Gastrocnemius medialis (tissue), 4 donors: ENCODE measurements at regions not wholly inside any gene's neighbourhood (a gene's known extent, or its start where the extent isn't known, plus 50 kb on each side); places are given as distances from the start of the nearest gene placed in this dataset.

Experiments used
- ATAC-seq, 2 donors: fragments of 150-250 bp; one replicate each; pipeline ENCODE4 v1.9.1; 2016
- DNase-seq, 2 donors: peaks; one replicate each; pipeline ENCODE4 v3.0.0-alpha.2; 2019
- H3K27ac ChIP-seq, 4 donors: fragments of 200-600 bp; sonication (generic); 1 replicate in 1 of 4; 2 replicates in 3 of 4; pipeline ENCODE4 v1.5.1; 2016 to 2018; ENCODE audit warnings: mild to moderate bottlenecking in 2 of 4, moderate library complexity in 1 of 4
- H3K27me3 ChIP-seq, 3 donors: fragments of 200-600 bp; sonication (generic) in 2 of 3; 1 replicate in 1 of 3; 2 replicates in 2 of 3; pipeline versions ENCODE4 v1.5.1 to v1.6.0; 2016 to 2019; ENCODE audit warnings: mild to moderate bottlenecking in 1 of 3, moderate library complexity in 1 of 3
- H3K36me3 ChIP-seq, 2 donors: fragments of 200-600 bp; sonication (generic) in 1 of 2; one replicate each; pipeline ENCODE4 v1.5.1; 2017 to 2018
- H3K4me1 ChIP-seq, 2 donors: fragments of 200-600 bp; sonication (generic) in 1 of 2; one replicate each; pipeline ENCODE4 v1.5.1; 2016 to 2017; ENCODE audit warnings: mild to moderate bottlenecking in 2 of 2
- H3K4me3 ChIP-seq, 4 donors: fragments of 200-600 bp; sonication (generic) in 3 of 4; 1 replicate in 1 of 4; 2 replicates in 3 of 4; pipeline ENCODE4 v1.5.1; 2016 to 2019; ENCODE audit warnings: mild to moderate bottlenecking in 2 of 4
- H3K9me3 ChIP-seq, 3 donors: fragments of 200-600 bp; sonication (generic) in 2 of 3; 1 replicate in 1 of 3; 2 replicates in 2 of 3; pipeline ENCODE4 v1.5.1; 2016 to 2019
- POLR2A ChIP-seq, 2 donors: fragments of 450-650 bp; IDR thresholded peaks; one replicate each; pipeline ENCODE4 v1.6.1; 2017; ENCODE audit warnings: antibody characterized with exemption in 2 of 2, mild to moderate bottlenecking in 2 of 2, moderate library complexity in 2 of 2
- in situ Hi-C, 4 donors: fragments of 200-750 bp; cut with MboI; loops; one replicate each; pipeline versions ENCODE4 v1.15.0 to v1.8.0; 2017; ENCODE audit warnings: low sequenced_read_pairs in 4 of 4
- intact Hi-C: fragments of 100-400 bp; cut with DNase I; formaldehyde crosslinking; loops from one replicate; pipeline ENCODE4 v1.15.1; 2023; ENCODE audit warnings: low total_unique reads
- TF ChIP-seq, protein P1 (sequence below), 5 experiments: fragments of 450-650 bp in 3 of 5; fragments of 200-600 bp in 2 of 5; sonication (generic) in 2 of 5; IDR thresholded peaks in 4 of 5; conservative IDR thresholded peaks in 1 of 5; 1 replicate in 4 of 5; 2 replicates in 1 of 5; pipeline ENCODE4 v1.5.1; 2016 to 2019; ENCODE audit warnings: antibody characterized with exemption in 5 of 5, mild to moderate bottlenecking in 3 of 5, moderate library complexity in 3 of 5

DNA sequence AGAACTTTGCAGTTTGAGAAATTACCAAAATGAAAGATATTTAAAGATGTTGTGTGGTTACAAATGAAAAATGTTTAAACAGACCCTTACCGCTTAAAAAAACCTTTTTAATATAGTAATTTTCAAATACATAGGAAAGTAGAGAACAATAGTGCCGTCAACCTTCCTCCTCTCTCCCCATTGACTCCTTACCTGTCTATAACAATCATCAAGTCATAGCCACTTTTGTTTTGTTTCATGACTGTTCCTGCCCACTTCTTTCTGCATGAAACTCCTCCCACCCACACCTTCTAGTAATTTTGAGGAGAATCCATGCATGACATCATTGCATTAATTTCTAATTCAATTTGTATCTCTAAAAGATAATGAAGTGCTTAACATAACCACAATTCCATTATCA lies 76.5 kb upstream of the ATP8A1 start:
- Histone ChIP-seq H3K4me3 (no peak overlapping the region), H3K27me3 (no peaks in the 10 kb centered on the region), H3K36me3 (no peaks in the 10 kb centered on the region), H3K27ac (no peak overlapping the region), H3K4me1 (no peaks in the 10 kb centered on the region), H3K9me3 (no peaks in the 10 kb centered on the region)
- in situ Hi-C loops (no loop called here), intact Hi-C loops (no loop called here)
- TF ChIP-seq, protein P1, sequence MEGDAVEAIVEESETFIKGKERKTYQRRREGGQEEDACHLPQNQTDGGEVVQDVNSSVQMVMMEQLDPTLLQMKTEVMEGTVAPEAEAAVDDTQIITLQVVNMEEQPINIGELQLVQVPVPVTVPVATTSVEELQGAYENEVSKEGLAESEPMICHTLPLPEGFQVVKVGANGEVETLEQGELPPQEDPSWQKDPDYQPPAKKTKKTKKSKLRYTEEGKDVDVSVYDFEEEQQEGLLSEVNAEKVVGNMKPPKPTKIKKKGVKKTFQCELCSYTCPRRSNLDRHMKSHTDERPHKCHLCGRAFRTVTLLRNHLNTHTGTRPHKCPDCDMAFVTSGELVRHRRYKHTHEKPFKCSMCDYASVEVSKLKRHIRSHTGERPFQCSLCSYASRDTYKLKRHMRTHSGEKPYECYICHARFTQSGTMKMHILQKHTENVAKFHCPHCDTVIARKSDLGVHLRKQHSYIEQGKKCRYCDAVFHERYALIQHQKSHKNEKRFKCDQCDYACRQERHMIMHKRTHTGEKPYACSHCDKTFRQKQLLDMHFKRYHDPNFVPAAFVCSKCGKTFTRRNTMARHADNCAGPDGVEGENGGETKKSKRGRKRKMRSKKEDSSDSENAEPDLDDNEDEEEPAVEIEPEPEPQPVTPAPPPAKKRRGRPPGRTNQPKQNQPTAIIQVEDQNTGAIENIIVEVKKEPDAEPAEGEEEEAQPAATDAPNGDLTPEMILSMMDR (IDR thresholded peaks at IDR 0.05 in 4 of 5, conservative IDR thresholded peaks at IDR 0.05 in 1 of 5) = no peak
- no peak for TF ChIP-seq POLR2A (IDR thresholded peaks at IDR 0.05)
- DNase-seq (no peak), ATAC-seq (no peak)

DNA sequence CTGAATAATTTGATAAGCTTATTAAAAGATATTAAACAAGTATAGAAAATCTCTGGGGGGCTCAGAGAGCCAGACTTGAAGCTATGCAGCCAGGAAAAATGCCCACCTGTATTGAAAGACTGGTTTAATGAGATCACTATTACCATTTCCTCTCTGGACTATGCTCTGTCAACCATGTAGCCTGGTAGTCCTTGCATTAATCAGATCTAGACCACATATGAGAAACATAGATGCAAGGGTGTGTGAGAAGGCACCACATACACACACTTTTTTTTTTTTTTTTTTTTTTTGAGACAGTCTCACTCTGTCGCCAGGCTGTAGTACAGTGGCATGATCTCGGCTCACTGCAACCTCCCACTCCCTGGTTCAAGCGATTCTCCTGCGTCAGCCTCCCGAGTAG lies 75.9 kb upstream of the ATP8A1 start:
- in situ Hi-C loops = no loop called here
- DNase-seq (no peak), ATAC-seq (no peak)
- TF ChIP-seq, protein P1 (IDR thresholded peaks at IDR 0.05 in 4 of 5, conservative IDR thresholded peaks at IDR 0.05 in 1 of 5) = no peak
- TF ChIP-seq POLR2A (IDR thresholded peaks at IDR 0.05) = no peak
- Histone ChIP-seq H3K9me3 (no peaks in the 10 kb centered on the region), H3K4me3 (no peak overlapping the region), H3K4me1 (no peaks in the 10 kb centered on the region), H3K36me3 (no peaks in the 10 kb centered on the region), H3K27me3 (no peaks in the 10 kb centered on the region), H3K27ac (no peak overlapping the region)
- intact Hi-C loops = no loop called here

DNA sequence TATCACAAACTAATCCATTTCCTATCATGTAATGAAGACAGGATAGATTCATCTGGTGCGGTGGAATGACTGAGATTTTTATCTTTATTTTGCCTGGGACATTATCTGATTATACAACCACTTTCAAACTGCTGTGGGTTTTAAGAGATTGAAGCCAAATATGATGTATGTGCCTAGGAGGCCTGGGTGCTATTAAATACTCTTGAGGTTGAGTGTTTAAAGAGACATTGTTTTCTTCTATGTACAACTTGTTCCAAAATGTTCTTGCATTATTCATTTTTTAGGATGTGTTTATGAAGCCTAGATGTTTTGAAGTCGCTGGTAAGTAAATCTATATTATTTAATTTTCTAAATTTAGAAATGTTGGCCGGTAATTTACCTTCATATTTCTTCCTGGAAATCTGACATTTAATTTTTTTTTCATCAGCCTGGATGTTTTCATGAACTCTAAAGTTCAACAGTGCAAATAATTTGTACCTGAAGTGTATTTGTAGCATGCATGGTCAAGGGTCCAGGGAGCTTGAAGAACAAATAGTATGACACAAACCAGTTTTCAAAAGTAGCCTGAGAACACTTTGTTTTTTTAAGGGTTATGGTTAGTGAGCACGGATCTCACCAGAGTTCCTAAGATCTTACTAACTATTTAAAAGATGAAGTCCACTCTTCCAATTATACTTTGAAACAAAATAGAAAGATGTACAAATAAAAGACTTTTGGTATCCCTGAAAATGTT lies 72.8 kb upstream of the ATP8A1 start:
- no peak overlapping the region for H3K27ac ChIP-seq
- H3K4me1 ChIP-seq = no peaks in the 10 kb centered on the region
- no peaks in the 10 kb centered on the region for H3K36me3 ChIP-seq
- H3K9me3 ChIP-seq = no peaks in the 10 kb centered on the region
- H3K4me3 ChIP-seq = no peak overlapping the region
- no peaks in the 10 kb centered on the region for H3K27me3 ChIP-seq
- in situ Hi-C loops (no loop called here), intact Hi-C loops (no loop called here)
- DNase-seq (no peak), ATAC-seq (no peak)
- no peak for TF ChIP-seq POLR2A (IDR thresholded peaks at IDR 0.05)
- TF ChIP-seq, protein P1 (IDR thresholded peaks at IDR 0.05 in 4 of 5, conservative IDR thresholded peaks at IDR 0.05 in 1 of 5) = no peak

DNA sequence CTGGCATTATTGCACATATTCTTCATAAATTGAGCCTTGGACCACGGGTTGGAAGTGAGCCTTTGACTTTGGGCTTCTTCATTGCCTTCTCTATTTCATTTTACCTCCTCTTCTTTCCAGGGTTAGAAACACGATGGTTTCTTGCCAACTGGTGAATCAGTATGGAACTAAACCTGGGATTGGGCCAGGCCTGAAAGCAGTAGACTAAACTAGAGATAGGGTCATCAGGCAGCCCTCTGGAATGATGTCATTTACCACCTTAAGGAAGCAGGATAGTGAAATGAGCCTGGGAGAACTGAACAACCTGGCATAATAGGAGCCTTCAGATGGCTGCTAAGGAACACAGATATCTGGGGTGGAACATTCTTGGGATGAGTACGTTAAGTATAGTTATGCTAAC lies 67.5 kb upstream of the ATP8A1 start:
- Histone ChIP-seq H3K4me3 (no peak overlapping the region), H3K9me3 (no peaks in the 10 kb centered on the region), H3K4me1 (no peaks in the 10 kb centered on the region), H3K36me3 (no peaks in the 10 kb centered on the region), H3K27ac (no peak overlapping the region), H3K27me3 (no peaks in the 10 kb centered on the region)
- DNase-seq = no peak
- TF ChIP-seq, protein P1 (IDR thresholded peaks at IDR 0.05 in 4 of 5, conservative IDR thresholded peaks at IDR 0.05 in 1 of 5) = no peak
- TF ChIP-seq POLR2A (IDR thresholded peaks at IDR 0.05) = no peak
- in situ Hi-C loops (no loop called here), intact Hi-C loops (no loop called here)
- no peak for ATAC-seq

DNA sequence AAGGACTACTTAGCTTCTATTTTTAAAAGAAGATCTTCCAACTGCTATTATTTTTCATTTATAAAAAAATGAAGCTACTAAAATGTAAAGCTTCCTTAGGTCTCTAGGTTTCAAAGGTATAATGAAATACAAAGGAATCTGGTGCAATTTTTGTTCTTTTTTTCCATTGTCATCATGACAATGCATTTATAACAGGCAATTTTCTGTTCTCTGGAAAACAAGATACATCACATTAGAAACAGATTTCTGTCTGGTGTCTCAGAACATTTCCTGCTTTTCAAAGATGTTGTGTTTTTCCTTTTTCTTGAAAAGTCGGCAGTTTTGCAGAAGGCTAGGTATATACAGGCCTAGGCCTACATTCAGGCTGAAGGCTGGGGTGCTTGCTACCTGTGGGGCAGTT lies 63.6 kb upstream of the ATP8A1 start:
- H3K9me3 ChIP-seq = no peaks in the 10 kb centered on the region
- no peak overlapping the region for H3K27ac ChIP-seq
- DNase-seq = no peak
- H3K27me3 ChIP-seq = no peaks in the 10 kb centered on the region
- H3K4me3 ChIP-seq = no peak overlapping the region
- no peaks in the 10 kb centered on the region for H3K4me1 ChIP-seq
- in situ Hi-C loops (no loop called here), intact Hi-C loops (no loop called here)
- no peaks in the 10 kb centered on the region for H3K36me3 ChIP-seq
- no peak for ATAC-seq
- no peak for TF ChIP-seq POLR2A (IDR thresholded peaks at IDR 0.05)
- TF ChIP-seq, protein P1 (IDR thresholded peaks at IDR 0.05 in 4 of 5, conservative IDR thresholded peaks at IDR 0.05 in 1 of 5) = no peak
